ENCODE measurements at regions not wholly inside any gene's neighbourhood (a gene's known extent, or its start where the extent isn't known, plus 50 kb on each side); places are given as distances from the start of the nearest gene placed in this dataset.

- H3K36me3 ChIP-seq (ENCODE audit: control insufficient read depth in 2 of 3, insufficient read depth in 3 of 3, low read length in 3 of 3) = no peaks in the 10 kb centered on the region
- intact Hi-C loops (cut with DNase I) = no loop called here
- no peak overlapping the region for H3K27ac ChIP-seq (ENCODE audit: low read depth in 2 of 2, low read length in 2 of 2)
- FAIRE-seq = no peak
- DNase-seq = no peak
- no peaks in the 10 kb centered on the region for H3K4me1 ChIP-seq (ENCODE audit: control insufficient read depth in 2 of 3, insufficient read depth in 2 of 3, low read depth in 1 of 3, low read length in 3 of 3)
- H3K27me3 ChIP-seq (ENCODE audit: control insufficient read depth, insufficient read depth, low read length) = no peaks in the 10 kb centered on the region
- no peak for TF ChIP-seq CTCF (IDR thresholded peaks at IDR 0.05; ENCODE audit: borderline replicate concordance, extremely low read depth, insufficient read depth)
- no peaks in the 10 kb centered on the region for H3K9me3 ChIP-seq (ENCODE audit: control insufficient read depth in 2 of 3, insufficient read depth in 1 of 3, low read length in 3 of 3)
- H3K4me3 ChIP-seq (ENCODE audit: low read length in 3 of 3) = no peak overlapping the region
- no peak overlapping the region for H3K9ac ChIP-seq (ENCODE audit: low read length in 3 of 3)
These were observed 368.4 kb downstream of the ARL4A start for GRCh38 chr7:13055732-13056368.

DNA sequence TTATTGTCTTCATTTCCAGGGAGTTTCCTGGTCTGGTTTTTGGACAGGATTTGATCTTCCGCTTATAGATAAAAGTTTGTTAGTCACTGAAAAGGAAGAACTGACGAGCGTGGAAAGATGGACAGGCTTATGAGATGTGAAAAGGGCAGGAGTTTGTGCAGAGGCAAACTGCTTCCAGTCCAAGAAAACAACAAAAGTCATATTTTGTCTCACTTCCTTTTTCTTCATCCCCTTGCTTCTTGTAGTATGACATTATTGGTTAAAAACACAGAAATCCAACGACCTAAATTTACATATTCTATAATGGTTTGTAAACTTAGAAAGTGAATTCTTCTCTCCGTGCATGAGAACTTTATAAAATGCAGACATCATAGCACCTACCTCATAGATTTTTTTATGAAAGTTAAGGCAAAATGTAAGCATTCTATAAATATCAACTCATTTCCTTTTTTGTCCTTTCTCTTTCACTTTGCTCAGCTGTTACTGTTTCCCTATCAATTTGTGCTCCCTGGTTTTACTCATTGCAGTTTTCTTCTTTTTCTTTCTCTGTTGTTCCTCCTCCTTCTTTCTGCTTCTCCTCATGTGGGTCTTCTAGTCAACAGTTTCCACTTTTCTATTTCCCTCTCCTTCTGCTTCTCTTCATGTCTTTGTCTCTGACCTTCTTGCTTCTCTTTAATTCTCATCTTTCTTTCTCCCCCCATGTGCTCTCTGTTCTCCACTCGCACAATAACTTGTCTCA is 370.2 kb downstream of the ARL4A start:
- H3K27ac ChIP-seq (ENCODE audit: low read depth in 2 of 2, low read length in 2 of 2) = no peak overlapping the region

DNA sequence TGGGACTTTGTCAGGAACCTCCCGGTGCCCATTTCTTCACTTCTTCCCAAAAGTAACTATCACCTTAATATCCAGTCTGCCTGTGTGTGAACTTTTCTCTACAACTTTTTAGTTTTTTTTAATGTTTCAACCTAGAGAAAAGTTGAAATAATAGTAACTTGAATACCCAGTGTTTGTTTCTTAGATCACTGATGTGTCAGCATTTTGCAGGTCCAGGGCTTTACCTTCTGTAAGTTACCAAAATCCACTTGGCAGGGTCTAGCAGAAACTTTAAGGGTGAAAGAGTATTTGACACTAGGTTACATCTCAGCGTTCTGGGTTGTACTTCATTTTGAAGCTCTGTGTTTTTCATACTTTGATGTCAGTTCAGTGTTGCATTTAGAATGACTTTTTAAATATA is 372.7 kb downstream of the ARL4A start:
- H3K4me1 ChIP-seq (ENCODE audit: control insufficient read depth in 2 of 3, insufficient read depth in 2 of 3, low read depth in 1 of 3, low read length in 3 of 3) = no peaks in the 10 kb centered on the region
- H3K27me3 ChIP-seq (ENCODE audit: control insufficient read depth, insufficient read depth, low read length) = no peaks in the 10 kb centered on the region
- H3K4me3 ChIP-seq (ENCODE audit: low read length in 3 of 3) = no peak overlapping the region
- H3K9ac ChIP-seq (ENCODE audit: low read length in 3 of 3) = no peak overlapping the region
- no peaks in the 10 kb centered on the region for H3K9me3 ChIP-seq (ENCODE audit: control insufficient read depth in 2 of 3, insufficient read depth in 1 of 3, low read length in 3 of 3)
- H3K27ac ChIP-seq (ENCODE audit: low read depth in 2 of 2, low read length in 2 of 2) = no peak overlapping the region
- FAIRE-seq = no peak
- DNase-seq = no peak
- no peak for TF ChIP-seq CTCF (IDR thresholded peaks at IDR 0.05; ENCODE audit: borderline replicate concordance, extremely low read depth, insufficient read depth)
- intact Hi-C loops (cut with DNase I) = no loop called here
- no peaks in the 10 kb centered on the region for H3K36me3 ChIP-seq (ENCODE audit: control insufficient read depth in 2 of 3, insufficient read depth in 3 of 3, low read length in 3 of 3)

More for the DNA sequence above, 370.2 kb downstream of the ARL4A start:
- intact Hi-C loops (cut with DNase I) = no loop called here
- TF ChIP-seq CTCF (IDR thresholded peaks at IDR 0.05; ENCODE audit: borderline replicate concordance, extremely low read depth, insufficient read depth) = no peak
- H3K9me3 ChIP-seq (ENCODE audit: control insufficient read depth in 2 of 3, insufficient read depth in 1 of 3, low read length in 3 of 3) = no peaks in the 10 kb centered on the region
- H3K27me3 ChIP-seq (ENCODE audit: control insufficient read depth, insufficient read depth, low read length) = no peaks in the 10 kb centered on the region
- no peaks in the 10 kb centered on the region for H3K4me1 ChIP-seq (ENCODE audit: control insufficient read depth in 2 of 3, insufficient read depth in 2 of 3, low read depth in 1 of 3, low read length in 3 of 3)
- no peak overlapping the region for H3K9ac ChIP-seq (ENCODE audit: low read length in 3 of 3)
- DNase-seq = no peak
- no peak for FAIRE-seq
- H3K36me3 ChIP-seq (ENCODE audit: control insufficient read depth in 2 of 3, insufficient read depth in 3 of 3, low read length in 3 of 3) = no peaks in the 10 kb centered on the region
- peak overlapping the region in 1 of 3 donors; percentile 18 for H3K4me3 ChIP-seq (ENCODE audit: low read length in 3 of 3)
